ENCODE measurements at regions not wholly inside any gene's neighbourhood (a gene's known extent, or its start where the extent isn't known, plus 50 kb on each side); places are given as distances from the start of the nearest gene placed in this dataset.

GRCh38 chr5:53820119-53820801, 259.8 kb downstream of the NDUFS4 start:
- TF ChIP-seq LEF1 (IDR thresholded peaks at IDR 0.05; ENCODE audit: borderline replicate concordance) (no peak), ELF4 (IDR thresholded peaks at IDR 0.05) (no peak), ARNT (IDR thresholded peaks at IDR 0.05) (no peak), TARDBP (IDR thresholded peaks at IDR 0.05) (no peak), L3MBTL2 (conservative IDR thresholded peaks at IDR 0.05) (no peak), PKNOX1 (IDR thresholded peaks at IDR 0.05) (no peak), BHLHE40 (IDR thresholded peaks at IDR 0.05; ENCODE audit: borderline replicate concordance) (no peak), FOXA1 (IDR thresholded peaks at IDR 0.05) (no peak), FOXM1 (IDR thresholded peaks at IDR 0.05; ENCODE audit: borderline replicate concordance) (no peak), NFRKB (IDR thresholded peaks at IDR 0.05) (no peak), SP1 (IDR thresholded peaks at IDR 0.05) (no peak), SUZ12 (IDR thresholded peaks at IDR 0.05) (no peak)

All from HEK293T (cell line).